ENCODE measurements at regions not wholly inside any gene's neighbourhood (a gene's known extent, or its start where the extent isn't known, plus 50 kb on each side); places are given as distances from the start of the nearest gene placed in this dataset.
A peak's percentile ranks its signal among the peaks of the same experiment; 100 is the strongest.

DNA sequence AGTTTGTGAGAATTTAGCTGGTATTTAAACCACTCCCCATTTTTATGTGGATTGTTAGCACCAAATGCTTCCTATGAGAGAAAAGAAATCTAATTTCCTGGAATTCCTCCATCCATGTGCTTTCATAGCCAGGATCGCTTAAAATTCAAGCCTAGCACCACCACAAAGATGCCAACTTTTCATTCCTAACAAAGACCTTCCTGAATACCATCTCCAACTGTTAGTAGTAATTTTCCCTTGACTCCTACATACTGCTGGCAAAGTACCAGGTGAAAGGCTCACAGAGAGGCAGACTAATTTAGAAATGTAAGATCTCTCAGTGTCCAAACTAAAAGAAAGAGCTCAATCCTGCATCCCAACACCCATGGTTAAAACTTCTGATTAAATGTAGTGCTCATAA lies 386.3 kb downstream of the KCTD12 start:
- H3K36me3 ChIP-seq (replicated peaks): no peaks in the 10 kb centered on the region
- no peaks in the 10 kb centered on the region for H3K9me3 ChIP-seq
- no peak overlapping the region for H3K4me3 ChIP-seq
- in situ Hi-C loops (cut with MboI; ENCODE audit: low sequenced_read_pairs): loop anchor here (25.0 kb wide), 1 partner anchor 412 kb away; no protein-coding TSS in a partner anchor
- DNase-seq (ENCODE audit: low spot score in 2 of 2): no peak
- peaks cover 4% of the 10 kb centered on the region; the same call in 1 of the 2 replicates for H3K27me3 ChIP-seq (ENCODE audit: low read depth)
- no peaks in the 10 kb centered on the region for H3K4me1 ChIP-seq

DNA sequence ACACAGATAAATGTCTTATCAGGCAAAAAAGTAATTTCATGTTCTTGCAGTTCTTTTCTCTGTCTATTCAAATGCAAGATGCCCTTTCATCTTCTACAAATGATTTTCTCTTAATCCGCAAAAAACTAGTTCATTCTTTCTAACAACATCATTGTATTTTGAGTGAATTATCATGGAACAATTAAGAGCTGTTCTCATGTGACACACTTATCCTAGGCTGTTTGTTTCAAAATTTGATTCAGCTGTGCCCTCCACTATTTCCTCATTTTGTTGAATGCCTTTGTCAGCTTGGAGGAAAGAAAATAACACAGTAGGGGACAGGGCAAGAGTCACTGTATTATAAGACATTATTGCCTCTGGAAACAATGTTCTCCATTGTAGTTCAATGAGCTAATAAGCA lies 396.9 kb downstream of the KCTD12 start:
- H3K4me3 ChIP-seq: no peak overlapping the region
- H3K9me3 ChIP-seq: no peaks in the 10 kb centered on the region; the same call in 1 of the 2 replicates
- H3K36me3 ChIP-seq (replicated peaks): no peaks in the 10 kb centered on the region
- in situ Hi-C loops (cut with MboI; ENCODE audit: low sequenced_read_pairs): loop anchor here (25.0 kb wide), 1 partner anchor 423 kb away; no protein-coding TSS in a partner anchor
- no peaks in the 10 kb centered on the region for H3K4me1 ChIP-seq
- no peaks in the 10 kb centered on the region; the same call in 1 of the 2 replicates for H3K27me3 ChIP-seq (ENCODE audit: low read depth)
- peak in 1 of 2 experiments; percentile 53 for DNase-seq (ENCODE audit: low spot score in 2 of 2)

DNA sequence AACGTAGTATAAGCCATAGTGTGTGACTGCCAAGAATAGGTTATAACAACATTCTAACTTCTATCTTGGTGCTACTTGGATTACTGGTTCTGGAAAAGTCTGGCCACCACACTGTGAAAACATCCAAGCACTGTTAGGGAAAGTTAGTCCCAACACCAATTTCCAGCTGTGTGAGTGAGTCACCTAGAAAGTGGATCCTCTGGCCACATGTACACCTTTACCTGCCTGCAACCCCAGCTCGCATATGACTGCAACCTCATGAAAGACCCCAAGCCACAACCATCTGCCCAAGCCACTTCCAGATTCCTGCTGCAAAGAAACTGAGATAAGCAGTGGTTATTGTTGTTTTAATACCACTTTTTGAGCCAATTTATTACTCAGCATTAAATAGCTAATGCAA lies 404.5 kb downstream of the KCTD12 start:
- DNase-seq (ENCODE audit: low spot score in 2 of 2): no peak
- H3K27me3 ChIP-seq (ENCODE audit: low read depth): peaks cover 5% of the 10 kb centered on the region; the same call in 1 of the 2 replicates
- in situ Hi-C loops (cut with MboI; ENCODE audit: low sequenced_read_pairs): loop anchor here (25.0 kb wide), 1 partner anchor 431 kb away; no protein-coding TSS in a partner anchor
- H3K4me3 ChIP-seq: no peak overlapping the region
- no peaks in the 10 kb centered on the region for H3K36me3 ChIP-seq (replicated peaks)
- H3K9me3 ChIP-seq: no peaks in the 10 kb centered on the region; the same call in 1 of the 2 replicates
- H3K4me1 ChIP-seq: no peaks in the 10 kb centered on the region

DNA sequence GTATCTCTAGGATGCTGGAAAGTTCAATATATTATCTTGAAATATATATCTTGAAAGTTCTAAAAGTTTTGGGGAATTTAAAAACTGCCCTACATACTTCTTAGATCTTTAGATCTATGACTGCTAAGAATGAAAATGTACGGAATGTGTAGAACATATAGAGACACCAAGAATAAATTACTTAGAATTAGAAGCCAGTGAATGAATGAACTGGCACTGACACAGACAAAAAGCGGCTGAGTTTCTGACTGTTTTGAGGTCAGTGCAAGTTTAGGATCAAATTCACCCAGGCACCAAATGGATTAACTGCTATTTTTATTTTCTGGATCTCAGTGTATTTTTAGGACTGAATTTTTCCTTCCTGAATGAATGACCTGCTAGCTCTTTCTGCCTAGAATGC lies 411.2 kb downstream of the KCTD12 start:
- in situ Hi-C loops (cut with MboI; ENCODE audit: low sequenced_read_pairs): loop anchor here (5.0 to 25.0 kb wide), 3 partner anchors 437 to 780 kb away; no protein-coding TSS in a partner anchor
- H3K9me3 ChIP-seq: no peaks in the 10 kb centered on the region
- H3K27me3 ChIP-seq (ENCODE audit: low read depth): peaks cover 6% of the 10 kb centered on the region; the same call in 1 of the 2 replicates
- H3K4me1 ChIP-seq: no peaks in the 10 kb centered on the region
- DNase-seq (ENCODE audit: low spot score in 2 of 2): no peak
- H3K4me3 ChIP-seq: no peak overlapping the region
- no peaks in the 10 kb centered on the region for H3K36me3 ChIP-seq (replicated peaks)

DNA sequence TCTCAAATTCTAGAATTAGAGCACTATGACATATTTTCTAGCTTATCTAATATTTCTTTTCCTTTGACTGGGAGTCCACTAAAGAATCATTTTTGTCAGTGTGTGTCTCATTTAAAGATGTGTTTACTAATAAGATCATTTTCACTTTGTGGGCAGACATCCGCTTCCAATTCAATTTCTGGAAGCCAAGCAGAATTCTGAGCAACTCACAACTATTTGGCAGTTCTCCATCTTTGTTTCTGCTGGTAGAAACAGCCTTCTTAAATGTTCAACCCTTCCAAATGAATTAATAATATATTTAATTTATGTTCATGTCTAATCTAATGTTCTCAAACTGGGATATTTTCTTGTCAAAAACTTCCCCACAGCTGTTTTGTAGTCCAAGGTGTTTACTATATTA lies 411.8 kb downstream of the KCTD12 start:
- no peak for DNase-seq (ENCODE audit: low spot score in 2 of 2)
- in situ Hi-C loops (cut with MboI; ENCODE audit: low sequenced_read_pairs): loop anchor here (5.0 to 10.0 kb wide), 2 partner anchors 597 to 780 kb away; no protein-coding TSS in a partner anchor
- Histone ChIP-seq H3K9me3 (no peaks in the 10 kb centered on the region), H3K27me3 (ENCODE audit: low read depth) (peaks cover 6% of the 10 kb centered on the region; the same call in 1 of the 2 replicates), H3K36me3 (replicated peaks) (no peaks in the 10 kb centered on the region), H3K4me3 (no peak overlapping the region), H3K4me1 (no peaks in the 10 kb centered on the region)

DNA sequence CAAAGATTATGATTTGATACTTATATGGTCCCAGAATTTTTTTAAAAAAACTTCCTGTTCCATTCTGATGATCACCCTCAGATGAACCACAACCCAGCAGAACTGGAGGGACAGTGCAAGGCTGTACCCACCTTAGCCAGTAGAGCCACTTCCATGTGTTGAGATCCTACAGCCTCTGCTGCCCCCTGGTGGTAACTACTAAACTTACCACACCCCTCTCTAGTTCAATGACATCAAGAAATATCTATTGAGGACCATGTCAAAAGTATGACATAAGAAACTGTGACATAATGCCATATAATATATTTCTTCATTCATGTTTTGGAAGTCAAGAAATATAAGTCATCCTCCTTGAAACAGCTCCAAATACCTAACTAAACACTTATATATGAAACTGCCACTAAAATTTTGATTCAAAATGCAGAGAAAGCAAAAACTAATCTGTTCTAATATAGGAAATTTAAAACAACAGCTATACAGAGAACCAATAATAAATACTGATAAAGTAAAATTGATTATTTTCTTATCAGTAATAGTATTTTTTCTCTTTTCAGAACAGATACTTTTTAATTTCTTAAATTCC lies 412.6 kb downstream of the KCTD12 start:
- H3K9me3 ChIP-seq: no peaks in the 10 kb centered on the region
- 0 out of 2 replicates have a peak, but pooled peaks cover 3% of the 10 kb centered on the region for H3K27me3 ChIP-seq (ENCODE audit: low read depth)
- no peaks in the 10 kb centered on the region for H3K4me1 ChIP-seq
- no peak overlapping the region for H3K4me3 ChIP-seq
- peak; percentile 62 to 85 for DNase-seq (ENCODE audit: low spot score in 2 of 2)
- H3K36me3 ChIP-seq (replicated peaks): no peaks in the 10 kb centered on the region
- in situ Hi-C loops (cut with MboI; ENCODE audit: low sequenced_read_pairs): loop anchor here (5.0 to 10.0 kb wide), 2 partner anchors 596 to 779 kb away; no protein-coding TSS in a partner anchor

DNA sequence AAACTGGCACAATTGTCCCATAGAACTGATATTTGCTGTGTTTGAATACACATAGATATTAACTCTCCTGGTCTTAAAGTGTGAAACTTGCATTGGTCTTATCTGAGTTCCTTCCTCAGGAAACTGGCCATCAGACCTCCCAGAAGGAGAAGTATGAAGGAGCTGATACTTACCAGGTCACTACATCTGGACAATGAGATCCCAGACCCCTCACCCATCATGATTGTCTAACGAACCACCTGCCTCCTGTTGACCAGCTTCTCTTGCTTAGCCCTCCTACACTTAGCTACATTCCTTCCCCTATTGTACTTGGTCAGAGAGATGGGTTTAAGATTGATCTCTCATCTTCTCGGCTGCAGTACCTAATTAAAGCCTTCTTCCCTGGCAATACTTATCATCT lies 413.3 kb downstream of the KCTD12 start:
- H3K9me3 ChIP-seq: no peaks in the 10 kb centered on the region
- in situ Hi-C loops (cut with MboI; ENCODE audit: low sequenced_read_pairs): loop anchor here (5.0 to 10.0 kb wide), 2 partner anchors 596 to 778 kb away; no protein-coding TSS in a partner anchor
- H3K36me3 ChIP-seq (replicated peaks): no peaks in the 10 kb centered on the region
- H3K4me1 ChIP-seq: no peaks in the 10 kb centered on the region
- H3K4me3 ChIP-seq: no peak overlapping the region
- 0 out of 2 replicates have a peak, but pooled peaks cover 3% of the 10 kb centered on the region for H3K27me3 ChIP-seq (ENCODE audit: low read depth)
- DNase-seq (ENCODE audit: low spot score in 2 of 2): no peak

DNA sequence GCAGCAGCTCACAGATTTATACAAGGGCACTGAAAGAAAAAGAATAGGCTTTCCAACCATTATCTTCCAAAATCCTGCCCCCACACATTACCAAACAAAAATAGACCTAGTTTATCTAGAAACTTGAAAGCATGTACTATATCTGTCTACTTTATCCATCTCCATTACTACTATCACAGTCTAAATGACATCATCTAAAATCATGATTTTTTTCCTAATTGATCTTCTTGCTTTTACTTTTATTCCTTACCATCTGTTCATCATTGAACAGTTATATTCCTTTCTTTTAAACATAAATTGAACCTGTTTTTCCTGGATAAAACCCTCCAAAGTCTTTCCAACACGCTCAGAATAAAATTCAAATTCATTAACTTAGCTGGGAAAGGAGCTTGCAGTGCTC lies 414.7 kb downstream of the KCTD12 start:
- no peaks in the 10 kb centered on the region for H3K36me3 ChIP-seq (replicated peaks)
- no peak for DNase-seq (ENCODE audit: low spot score in 2 of 2)
- no peaks in the 10 kb centered on the region for H3K9me3 ChIP-seq
- 0 out of 2 replicates have a peak, but pooled peaks cover 3% of the 10 kb centered on the region for H3K27me3 ChIP-seq (ENCODE audit: low read depth)
- no peaks in the 10 kb centered on the region for H3K4me1 ChIP-seq
- in situ Hi-C loops (cut with MboI; ENCODE audit: low sequenced_read_pairs): loop anchor here (5.0 to 10.0 kb wide), 2 partner anchors 594 to 777 kb away; no protein-coding TSS in a partner anchor
- H3K4me3 ChIP-seq: no peak overlapping the region

DNA sequence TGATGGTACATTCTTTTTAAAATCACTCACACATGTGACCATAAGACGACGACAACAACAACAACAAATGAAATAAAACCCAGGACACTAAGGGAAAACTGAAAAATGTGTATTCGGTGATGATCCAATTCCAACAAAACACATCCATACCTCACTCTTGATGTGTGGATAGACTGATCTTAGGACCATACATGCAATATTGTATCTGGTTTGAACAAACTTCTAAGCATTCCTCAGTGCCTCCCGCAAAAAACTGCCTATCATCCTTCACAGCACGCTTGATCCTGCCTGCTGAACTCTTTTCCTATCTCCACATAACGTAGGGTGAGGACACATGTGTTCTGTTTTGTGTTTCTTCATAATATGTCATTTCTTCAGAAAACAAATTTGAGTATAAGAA lies 415.2 kb downstream of the KCTD12 start:
- no peak overlapping the region for H3K4me3 ChIP-seq
- H3K36me3 ChIP-seq (replicated peaks): no peaks in the 10 kb centered on the region
- H3K27me3 ChIP-seq (ENCODE audit: low read depth): 0 out of 2 replicates have a peak, but pooled peaks cover 3% of the 10 kb centered on the region
- H3K9me3 ChIP-seq: no peaks in the 10 kb centered on the region
- H3K4me1 ChIP-seq: no peaks in the 10 kb centered on the region
- DNase-seq (ENCODE audit: low spot score in 2 of 2): no peak
- in situ Hi-C loops (cut with MboI; ENCODE audit: low sequenced_read_pairs): loop anchor here (5.0 to 10.0 kb wide), 2 partner anchors 594 to 776 kb away; no protein-coding TSS in a partner anchor

DNA sequence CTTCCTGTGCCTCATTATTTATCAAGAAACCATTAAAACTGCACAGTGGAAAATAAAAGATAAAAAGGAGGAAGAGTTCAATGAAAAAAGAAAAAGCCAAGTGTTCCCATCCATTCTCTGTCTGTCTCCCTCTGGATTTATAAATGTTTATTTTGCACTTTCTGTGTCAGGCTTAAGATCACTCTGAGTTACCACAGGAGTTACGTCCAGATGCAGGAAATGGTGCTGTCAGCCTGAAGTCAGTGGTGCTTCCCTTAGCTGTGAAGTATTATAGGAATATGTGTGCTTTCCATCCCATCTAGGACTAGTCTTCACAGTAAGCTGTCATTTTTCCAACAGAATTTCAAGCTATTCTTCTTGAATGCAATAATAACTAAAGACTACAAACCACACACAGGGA lies 420.2 kb downstream of the KCTD12 start:
- DNase-seq (ENCODE audit: low spot score in 2 of 2): no peak
- Histone ChIP-seq H3K4me3 (no peak overlapping the region), H3K9me3 (no peaks in the 10 kb centered on the region), H3K36me3 (replicated peaks) (no peaks in the 10 kb centered on the region), H3K4me1 (no peaks in the 10 kb centered on the region), H3K27me3 (ENCODE audit: low read depth) (no peaks in the 10 kb centered on the region)
- in situ Hi-C loops (cut with MboI; ENCODE audit: low sequenced_read_pairs): no loop called here

DNA sequence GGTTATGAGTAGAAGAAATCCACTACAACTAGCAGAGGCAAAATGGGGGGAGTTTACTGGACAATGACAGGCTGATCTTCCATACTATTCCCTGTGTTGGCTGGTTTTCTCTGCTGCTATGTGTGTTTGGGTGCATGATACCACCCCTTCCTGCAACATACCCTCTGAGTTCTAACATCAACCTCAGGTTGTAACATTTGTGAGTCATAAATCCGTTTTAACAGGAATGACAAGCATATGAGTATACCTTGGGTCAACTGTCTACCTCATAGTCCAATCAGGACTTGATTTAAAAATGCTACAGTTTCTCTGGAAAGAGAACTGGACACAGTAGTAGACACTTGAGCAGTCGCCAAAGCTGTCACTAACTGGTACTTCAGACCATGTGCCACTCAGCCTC lies 422.9 kb downstream of the KCTD12 start:
- H3K4me1 ChIP-seq: no peaks in the 10 kb centered on the region
- H3K4me3 ChIP-seq: no peak overlapping the region
- H3K36me3 ChIP-seq (replicated peaks): no peaks in the 10 kb centered on the region
- DNase-seq (ENCODE audit: low spot score in 2 of 2): no peak
- in situ Hi-C loops (cut with MboI; ENCODE audit: low sequenced_read_pairs): no loop called here
- no peaks in the 10 kb centered on the region for H3K9me3 ChIP-seq
- H3K27me3 ChIP-seq (ENCODE audit: low read depth): no peaks in the 10 kb centered on the region

DNA sequence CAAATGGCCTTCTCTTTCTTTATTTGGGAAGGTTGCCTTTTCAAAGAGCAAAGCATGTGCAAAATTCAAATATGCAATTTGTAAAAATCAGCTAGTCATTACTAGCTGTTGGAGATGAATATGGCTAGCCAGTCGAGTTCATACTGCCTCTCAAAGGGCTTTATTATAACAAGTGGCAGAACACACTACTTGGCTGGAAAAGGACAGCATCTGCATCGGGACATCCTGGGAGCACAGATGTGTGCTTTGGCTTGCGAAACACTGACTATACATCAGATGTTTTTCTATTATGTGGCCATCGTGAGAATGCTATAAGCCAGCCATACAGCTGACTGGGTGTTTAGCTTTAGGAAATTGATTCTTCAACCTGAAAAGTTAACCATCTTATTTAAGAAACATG lies 424.2 kb downstream of the KCTD12 start:
- Histone ChIP-seq H3K9me3 (no peaks in the 10 kb centered on the region), H3K4me3 (no peak overlapping the region), H3K4me1 (no peaks in the 10 kb centered on the region), H3K36me3 (replicated peaks) (no peaks in the 10 kb centered on the region), H3K27me3 (ENCODE audit: low read depth) (no peaks in the 10 kb centered on the region)
- DNase-seq (ENCODE audit: low spot score in 2 of 2): no peak
- in situ Hi-C loops (cut with MboI; ENCODE audit: low sequenced_read_pairs): no loop called here

DNA sequence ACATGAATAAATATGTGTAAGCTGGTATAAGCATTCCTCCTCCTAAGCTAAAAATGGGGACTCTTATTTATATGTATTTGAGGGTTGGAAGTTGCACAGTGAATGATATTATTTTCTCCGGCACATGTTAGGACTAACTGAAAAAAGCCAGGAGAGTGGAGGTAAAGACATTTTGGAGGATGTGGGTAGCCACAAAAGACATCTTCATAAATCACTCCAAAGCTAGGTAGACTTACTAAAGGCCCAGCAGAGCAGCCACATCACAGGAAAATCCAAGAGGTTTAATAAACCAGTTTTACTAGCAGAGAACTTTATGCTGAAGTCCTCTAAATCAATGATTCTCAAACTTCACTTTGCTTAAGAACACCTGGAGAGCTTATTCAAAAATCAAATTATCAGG lies 424.7 kb downstream of the KCTD12 start:
- Histone ChIP-seq H3K9me3 (no peaks in the 10 kb centered on the region), H3K36me3 (replicated peaks) (no peaks in the 10 kb centered on the region), H3K27me3 (ENCODE audit: low read depth) (no peaks in the 10 kb centered on the region), H3K4me3 (no peak overlapping the region), H3K4me1 (no peaks in the 10 kb centered on the region)
- in situ Hi-C loops (cut with MboI; ENCODE audit: low sequenced_read_pairs): no loop called here
- DNase-seq (ENCODE audit: low spot score in 2 of 2): no peak

DNA sequence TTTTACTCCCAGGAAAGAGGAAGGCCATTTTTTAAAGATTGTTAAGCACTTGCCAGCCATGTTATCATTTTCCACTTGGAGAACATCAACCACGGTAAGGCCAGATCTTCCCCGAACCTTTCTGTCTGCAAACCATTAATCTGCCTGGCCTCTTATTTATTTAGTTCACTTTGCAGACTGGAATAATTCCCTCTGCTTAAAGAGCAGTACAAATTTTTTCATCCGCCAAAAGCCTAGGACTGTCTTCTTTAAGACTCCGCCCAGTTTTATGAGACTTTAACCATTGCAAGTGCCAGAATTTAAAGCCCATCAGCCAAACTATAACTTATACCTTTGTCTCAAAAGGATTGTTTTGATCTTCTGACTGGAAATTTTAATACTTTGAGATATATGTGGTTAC lies 426.3 kb downstream of the KCTD12 start:
- DNase-seq (ENCODE audit: low spot score in 2 of 2): no peak
- H3K36me3 ChIP-seq (replicated peaks): no peaks in the 10 kb centered on the region
- in situ Hi-C loops (cut with MboI; ENCODE audit: low sequenced_read_pairs): no loop called here
- H3K9me3 ChIP-seq: no peaks in the 10 kb centered on the region
- H3K4me3 ChIP-seq: no peak overlapping the region
- H3K4me1 ChIP-seq: no peaks in the 10 kb centered on the region
- no peaks in the 10 kb centered on the region for H3K27me3 ChIP-seq (ENCODE audit: low read depth)

All from HAP-1 (cell line).